H1 (cell line): ENCODE measurements at regions not wholly inside any gene's neighbourhood (a gene's known extent, or its start where the extent isn't known, plus 50 kb on each side); places are given as distances from the start of the nearest gene placed in this dataset.

Experiments used
- CTCF ChIA-PET: fragments of 300-600 bp; sonication (Branson Sonifier 250); formaldehyde crosslinking; loops from one replicate; lab custom pipeline; 2021; ENCODE audit not compliant: partially characterized antibody; lab: Charles Lee
- POLR2A ChIA-PET: fragments of 300-600 bp; sonication (Branson Sonifier 250); formaldehyde crosslinking; loops from one replicate; lab custom pipeline; 2021; ENCODE audit warnings: inconsistent platforms; ENCODE audit not compliant: partially characterized antibody; lab: Charles Lee
- DNase-seq, 2 experiments: peaks; one replicate each; pipeline versions ENCODE4 v3.0.0 to v3.0.0-alpha.2; 2010 to 2022; ENCODE audit warnings: low spot score in 2 of 2, low read depth in 1 of 2, mixed read lengths in 1 of 2
- FAIRE-seq: peaks from 2 replicates; lab custom pipeline; 2011; peaks lifted over from hg19 to GRCh38; lab: Jason Lieb, UNC
- H2AFZ ChIP-seq: 2 replicates; pipeline ENCODE4 v1.8.1; 2012; ENCODE audit warnings: low read length, inconsistent platforms
- H2AK5ac ChIP-seq: 2 replicates; pipeline ENCODE4 v1.6.1; 2013; ENCODE audit warnings: low read depth, low read length
- H2BK120ac ChIP-seq: replicated peaks from 2 replicates; pipeline ENCODE3; 2013; ENCODE audit warnings: low read depth, low read length, inconsistent platforms
- H2BK12ac ChIP-seq: 2 replicates; pipeline ENCODE4 v1.6.1; 2013; ENCODE audit warnings: low read depth, low read length
- H2BK15ac ChIP-seq: 2 replicates; pipeline ENCODE4 v1.6.1; 2013; ENCODE audit warnings: low read length
- H2BK20ac ChIP-seq: 2 replicates; pipeline ENCODE4 v1.6.1; 2013; ENCODE audit warnings: low read length
- H2BK5ac ChIP-seq: 2 replicates; pipeline ENCODE4 v1.6.1; 2013; ENCODE audit warnings: low read depth, low read length
- H3K14ac ChIP-seq: 2 replicates; pipeline ENCODE4 v1.6.1; 2013; ENCODE audit warnings: inconsistent platforms; ENCODE audit not compliant: insufficient read length
- H3K18ac ChIP-seq: 2 replicates; pipeline ENCODE4 v1.6.1; 2013; ENCODE audit warnings: low read length; ENCODE audit errors: extremely low read depth
- H3K23ac ChIP-seq: 2 replicates; pipeline ENCODE4 v1.6.1; 2013; ENCODE audit warnings: inconsistent platforms; ENCODE audit not compliant: insufficient read length
- H3K23me2 ChIP-seq: 2 replicates; pipeline ENCODE4 v1.6.1; 2013; ENCODE audit warnings: low read depth, low read length
- H3K27ac ChIP-seq: 2 replicates; pipeline ENCODE4 v1.6.1; 2011; ENCODE audit warnings: low read depth, low read length, inconsistent platforms
- H3K27me3 ChIP-seq, 4 experiments: replicated peaks in 1 of 4; 1 replicate in 1 of 4; 2 replicates in 3 of 4; pipeline versions ENCODE4 v1.6.1 to v1.8.1; 2011 to 2013; ENCODE audit warnings: low read length in 3 of 4, mild to moderate bottlenecking in 3 of 4, inconsistent platforms in 2 of 4, mixed read lengths in 2 of 4, moderate library complexity in 1 of 4; ENCODE audit not compliant: control insufficient read depth in 3 of 4, insufficient read depth in 3 of 4; ENCODE audit errors: extremely low read depth in 1 of 4
- H3K36me3 ChIP-seq, 4 experiments: 2 replicates each; pipeline versions ENCODE4 v1.6.1 to v1.8.1; 2011 to 2013; ENCODE audit warnings: mild to moderate bottlenecking in 4 of 4, low read length in 3 of 4, moderate library complexity in 2 of 4, control low read depth in 1 of 4, inconsistent platforms in 1 of 4; ENCODE audit not compliant: insufficient read depth in 4 of 4, control insufficient read depth in 2 of 4
- H3K4ac ChIP-seq: replicated peaks from 2 replicates; pipeline ENCODE3; 2013; ENCODE audit warnings: low read length, low read depth, mixed read lengths, inconsistent platforms; ENCODE audit not compliant: insufficient read length
- H3K4me1 ChIP-seq, 4 experiments: replicated peaks in 1 of 4; 1 replicate in 1 of 4; 2 replicates in 3 of 4; pipeline versions ENCODE4 v1.6.1 to v1.8.1; 2011 to 2013; ENCODE audit warnings: low read length in 3 of 4, inconsistent platforms in 2 of 4, mixed read lengths in 1 of 4; ENCODE audit not compliant: insufficient read depth in 4 of 4, control insufficient read depth in 3 of 4
- H3K4me2 ChIP-seq, 2 experiments: 2 replicates each; pipeline versions ENCODE4 v1.6.1 to v1.8.1; 2011 to 2013; ENCODE audit warnings: low read depth in 2 of 2, low read length in 2 of 2, control low read depth in 1 of 2, inconsistent platforms in 1 of 2, mild to moderate bottlenecking in 1 of 2; ENCODE audit not compliant: insufficient read depth in 1 of 2
- H3K4me3 ChIP-seq, 4 experiments: fragments of 200-600, 300-600 bp in 1 of 4; sonication (generic), shearing (Covaris generic), sonication (Bioruptor Twin) in 1 of 4; 2 replicates each; pipeline versions ENCODE4 v1.5.1 to v1.8.1; 2011 to 2016; ENCODE audit warnings: low read length in 4 of 4, low read depth in 3 of 4, control low read depth in 2 of 4, inconsistent platforms in 2 of 4, mild to moderate bottlenecking in 2 of 4, mixed read lengths in 1 of 4, moderate library complexity in 1 of 4; ENCODE audit not compliant: insufficient read depth in 2 of 4; ENCODE audit errors: extremely low read depth in 1 of 4
- H3K56ac ChIP-seq: replicated peaks from 2 replicates; pipeline ENCODE3; 2013; ENCODE audit warnings: low read depth, mild to moderate bottlenecking, mixed read lengths, low read length, inconsistent platforms; ENCODE audit not compliant: insufficient read length
- H3K79me1 ChIP-seq: 2 replicates; pipeline ENCODE4 v1.6.1; 2013; ENCODE audit warnings: low read depth, low read length, control low read depth
- H3K79me2 ChIP-seq, 2 experiments: 2 replicates each; pipeline versions ENCODE4 v1.6.1 to v1.8.1; 2012 to 2013; ENCODE audit warnings: low read length in 2 of 2, mild to moderate bottlenecking in 2 of 2, inconsistent platforms in 1 of 2; ENCODE audit not compliant: insufficient read depth in 2 of 2, control insufficient read depth in 1 of 2
- H3K9ac ChIP-seq, 4 experiments: replicated peaks in 1 of 4; 1 replicate in 1 of 4; 2 replicates in 3 of 4; pipeline versions ENCODE4 v1.6.1 to v1.8.1; 2011 to 2013; ENCODE audit warnings: low read depth in 3 of 4, low read length in 3 of 4, control low read depth in 2 of 4, mild to moderate bottlenecking in 2 of 4, moderate library complexity in 2 of 4, inconsistent platforms in 1 of 4; ENCODE audit errors: extremely low read depth in 1 of 4
- H3K9me3 ChIP-seq, 2 experiments: 2 replicates each; pipeline versions ENCODE4 v1.6.1 to v1.8.1; 2012 to 2013; ENCODE audit warnings: mild to moderate bottlenecking in 2 of 2, moderate library complexity in 2 of 2, control low read depth in 1 of 2, inconsistent platforms in 1 of 2, low read depth in 1 of 2, low read length in 1 of 2, mixed read lengths in 1 of 2; ENCODE audit not compliant: insufficient read depth in 2 of 2
- H4K20me1 ChIP-seq, 2 experiments: replicated peaks in 1 of 2; 2 replicates each; pipeline versions ENCODE3 to v1.8.1; 2011 to 2013; ENCODE audit warnings: inconsistent platforms in 2 of 2, low read length in 2 of 2, mild to moderate bottlenecking in 1 of 2; ENCODE audit not compliant: insufficient read depth in 2 of 2, control insufficient read depth in 1 of 2
- H4K5ac ChIP-seq: 2 replicates; pipeline ENCODE4 v1.6.1; 2013; ENCODE audit warnings: low read length, low read depth, mixed read lengths, inconsistent platforms; ENCODE audit not compliant: insufficient read length
- H4K8ac ChIP-seq: 2 replicates; pipeline ENCODE4 v1.8.0; 2013; ENCODE audit warnings: mild to moderate bottlenecking, moderate library complexity, low read length, inconsistent platforms; ENCODE audit not compliant: insufficient read depth; ENCODE audit errors: extremely low read depth
- H4K91ac ChIP-seq: replicated peaks from 2 replicates; pipeline ENCODE3; 2013; ENCODE audit warnings: low read length, mixed read lengths, inconsistent platforms; ENCODE audit not compliant: insufficient read length
- BACH1 ChIP-seq: IDR thresholded peaks from 2 replicates; pipeline ENCODE4 v1.6.1; 2012; ENCODE audit warnings: low read length, improper control_type of control experiment
- EZH2 ChIP-seq: fragments of 200-600 bp; sonication (generic); IDR thresholded peaks from 2 replicates; pipeline ENCODE4 v1.7.1; 2012; ENCODE audit warnings: low read depth, mild to moderate bottlenecking, moderate library complexity, low read length, inconsistent platforms; ENCODE audit not compliant: severe bottlenecking
- GTF2F1 ChIP-seq: IDR thresholded peaks from 2 replicates; pipeline ENCODE4 v1.6.1; 2012; ENCODE audit warnings: low read depth, low read length, improper control_type of control experiment, borderline replicate concordance
- JUND ChIP-seq: IDR thresholded peaks from 2 replicates; pipeline ENCODE4 v1.6.1; 2011; ENCODE audit warnings: mild to moderate bottlenecking, improper control_type of control experiment, low read length
- KDM1A ChIP-seq: fragments of 200-600, 300-600 bp; sonication (generic); IDR thresholded peaks from 2 replicates; pipeline ENCODE4 v1.7.1; 2016; ENCODE audit warnings: mild to moderate bottlenecking, low read length, borderline replicate concordance
- PHF8 ChIP-seq: fragments of 200-600 bp; sonication (generic); conservative IDR thresholded peaks from 2 replicates; pipeline ENCODE4 v1.7.1; 2012; ENCODE audit warnings: low read depth, mild to moderate bottlenecking, inconsistent platforms, low read length, moderate library complexity
- POLR2A ChIP-seq, 2 experiments: IDR thresholded peaks; 1 replicate in 1 of 2; 2 replicates in 1 of 2; pipeline ENCODE4 v1.6.1; 2011; ENCODE audit warnings: low read depth in 2 of 2, low read length in 2 of 2, mild to moderate bottlenecking in 2 of 2; ENCODE audit errors: control extremely low read depth in 1 of 2
- SIN3A ChIP-seq, 2 experiments: IDR thresholded peaks in 1 of 2; conservative IDR thresholded peaks in 1 of 2; 2 replicates each; pipeline ENCODE4 v1.6.1; 2011 to 2012; ENCODE audit warnings: low read length in 2 of 2, improper control_type of control experiment in 1 of 2, low read depth in 1 of 2, mild to moderate bottlenecking in 1 of 2
- SIRT6 ChIP-seq: IDR thresholded peaks from one replicate; pipeline ENCODE4 v1.7.1; 2012; ENCODE audit warnings: low read length, inconsistent platforms
- SP4 ChIP-seq: IDR thresholded peaks from 2 replicates; pipeline ENCODE4 v1.6.1; 2012; ENCODE audit warnings: low read length, inconsistent platforms
- SUZ12 ChIP-seq: fragments of 200-600 bp; sonication (generic); IDR thresholded peaks from 2 replicates; pipeline ENCODE4 v1.6.1; 2012; ENCODE audit warnings: mild to moderate bottlenecking, inconsistent platforms, low read length, moderate library complexity, mixed read lengths
- WGBS, 2 experiments: shearing (Covaris generic) in 1 of 2; methylation state at CpG; one replicate each; pipeline versions ENCODE4 v1.1.6 to v1.1.7; 2013 to 2015; ENCODE audit warnings: low lambda C conversion rate in 2 of 2, mixed read lengths in 2 of 2, inconsistent platforms in 1 of 2, low coverage in 1 of 2, missing lambda C conversion rate in 1 of 2; ENCODE audit not compliant: insufficient replicate concordance in 2 of 2, insufficient coverage in 1 of 2, insufficient read length in 1 of 2; ENCODE audit errors: extremely low coverage in 1 of 2, missing lambda C conversion rate in 1 of 2; 5-methylcytosine and 5-hydroxymethylcytosine counted together
- TF ChIP-seq, protein P1 (sequence below), 3 experiments: IDR thresholded peaks; 1 replicate in 2 of 3; 2 replicates in 1 of 3; pipeline versions ENCODE4 v1.5.1 to v1.6.1; 2011; ENCODE audit warnings: low read length in 3 of 3, mild to moderate bottlenecking in 3 of 3, inconsistent platforms in 2 of 3, low read depth in 1 of 3, moderate library complexity in 1 of 3; ENCODE audit not compliant: insufficient read depth in 1 of 3; ENCODE audit errors: control extremely low read depth in 1 of 3

- no peaks in the 10 kb centered on the region for H3K27me3 ChIP-seq
- H3K4me2 ChIP-seq = no peak overlapping the region
- no peak overlapping the region for H2BK120ac ChIP-seq
- H3K79me1 ChIP-seq = no peaks in the 10 kb centered on the region
- no peak overlapping the region for H2BK15ac ChIP-seq
- no peak overlapping the region for H4K91ac ChIP-seq
- no peak overlapping the region for H3K56ac ChIP-seq
- H3K14ac ChIP-seq = no peak overlapping the region
- no peaks in the 10 kb centered on the region for H3K9me3 ChIP-seq
- no peak overlapping the region for H4K8ac ChIP-seq
- H4K5ac ChIP-seq = no peak overlapping the region
- no peak overlapping the region for H3K9ac ChIP-seq
- H3K23me2 ChIP-seq = no peaks in the 10 kb centered on the region
- H3K79me2 ChIP-seq = no peaks in the 10 kb centered on the region
- FAIRE-seq = no peak
- H2BK12ac ChIP-seq = no peak overlapping the region
- ChIA-PET CTCF (no interaction called here), POLR2A (no interaction called here)
- no peaks in the 10 kb centered on the region for H4K20me1 ChIP-seq
- no peak overlapping the region for H3K4me3 ChIP-seq
- H3K27ac ChIP-seq = no peak overlapping the region
- no peak overlapping the region for H3K18ac ChIP-seq
- no peak overlapping the region for H3K23ac ChIP-seq
- peaks cover 0 to 3% (median 0%) of the 10 kb centered on the region in 4 experiments; a peak in 2 of 7 replicates for H3K4me1 ChIP-seq
- H2BK20ac ChIP-seq = no peak overlapping the region
- H3K4ac ChIP-seq = no peak overlapping the region
- no peak overlapping the region for H2AFZ ChIP-seq
- H2BK5ac ChIP-seq = no peak overlapping the region
- no peak overlapping the region for H2AK5ac ChIP-seq
- 88% methylated on average over 1 of the region's 1 CpG; no CpG with 5 or more reads in 1 of the 2 experiments for WGBS, 2 experiments
- no peaks in the 10 kb centered on the region for H3K36me3 ChIP-seq
- DNase-seq = no peak
- no peak for TF ChIP-seq BACH1
- no peak for TF ChIP-seq SUZ12
- no peak for TF ChIP-seq SIRT6
- TF ChIP-seq SIN3A (conservative IDR thresholded peaks at IDR 0.05 in 1 of 2, IDR thresholded peaks at IDR 0.05 in 1 of 2; ENCODE audit: low read depth in 1 of 2, low read length in 2 of 2) = no peak
- no peak for TF ChIP-seq KDM1A
- no peak for TF ChIP-seq GTF2F1
- TF ChIP-seq EZH2 = no peak
- no peak for TF ChIP-seq POLR2A (IDR thresholded peaks at IDR 0.05; ENCODE audit: control extremely low read depth in 1 of 2, low read depth in 2 of 2, low read length in 2 of 2)
- TF ChIP-seq SP4 = no peak
- no peak for TF ChIP-seq PHF8
- TF ChIP-seq JUND = no peak
- TF ChIP-seq, protein P1, sequence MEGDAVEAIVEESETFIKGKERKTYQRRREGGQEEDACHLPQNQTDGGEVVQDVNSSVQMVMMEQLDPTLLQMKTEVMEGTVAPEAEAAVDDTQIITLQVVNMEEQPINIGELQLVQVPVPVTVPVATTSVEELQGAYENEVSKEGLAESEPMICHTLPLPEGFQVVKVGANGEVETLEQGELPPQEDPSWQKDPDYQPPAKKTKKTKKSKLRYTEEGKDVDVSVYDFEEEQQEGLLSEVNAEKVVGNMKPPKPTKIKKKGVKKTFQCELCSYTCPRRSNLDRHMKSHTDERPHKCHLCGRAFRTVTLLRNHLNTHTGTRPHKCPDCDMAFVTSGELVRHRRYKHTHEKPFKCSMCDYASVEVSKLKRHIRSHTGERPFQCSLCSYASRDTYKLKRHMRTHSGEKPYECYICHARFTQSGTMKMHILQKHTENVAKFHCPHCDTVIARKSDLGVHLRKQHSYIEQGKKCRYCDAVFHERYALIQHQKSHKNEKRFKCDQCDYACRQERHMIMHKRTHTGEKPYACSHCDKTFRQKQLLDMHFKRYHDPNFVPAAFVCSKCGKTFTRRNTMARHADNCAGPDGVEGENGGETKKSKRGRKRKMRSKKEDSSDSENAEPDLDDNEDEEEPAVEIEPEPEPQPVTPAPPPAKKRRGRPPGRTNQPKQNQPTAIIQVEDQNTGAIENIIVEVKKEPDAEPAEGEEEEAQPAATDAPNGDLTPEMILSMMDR (IDR thresholded peaks at IDR 0.05; ENCODE audit: control extremely low read depth in 1 of 3, insufficient read depth in 1 of 3, low read depth in 1 of 3, low read length in 3 of 3) = no peak
Measured at GRCh38 chr18:43863180-43863579, 585.9 kb upstream of the SYT4 start.
